Endothelial cell (in vitro differentiated cells): ENCODE measurements at regions not wholly inside any gene's neighbourhood (a gene's known extent, or its start where the extent isn't known, plus 50 kb on each side); places are given as distances from the start of the nearest gene placed in this dataset.

Experiments used
- DNase-seq: peaks from one replicate; pipeline ENCODE4 v3.0.0; 2021; ENCODE audit warnings: low spot score
- H3K27ac Mint-ChIP-seq: one replicate; pipeline ENCODE4 v1.8.0; 2021; ENCODE audit warnings: mixed read lengths, inconsistent platforms; ENCODE audit not compliant: unreplicated experiment
- H3K27me3 Mint-ChIP-seq: one replicate; pipeline ENCODE4 v1.8.0; 2021; ENCODE audit warnings: mild to moderate bottlenecking, moderate library complexity, mixed read lengths, inconsistent platforms; ENCODE audit not compliant: unreplicated experiment
- H3K36me3 Mint-ChIP-seq: one replicate; pipeline ENCODE4 v1.8.0; 2021; ENCODE audit warnings: mild to moderate bottlenecking, low read depth, mixed read lengths, inconsistent platforms; ENCODE audit not compliant: unreplicated experiment
- H3K4me1 Mint-ChIP-seq: one replicate; pipeline ENCODE4 v1.8.0; 2021; ENCODE audit warnings: mild to moderate bottlenecking, mixed read lengths, inconsistent platforms; ENCODE audit not compliant: unreplicated experiment
- H3K4me3 Mint-ChIP-seq: one replicate; pipeline ENCODE4 v1.8.0; 2021; ENCODE audit warnings: mild to moderate bottlenecking, mixed read lengths, inconsistent platforms; ENCODE audit not compliant: unreplicated experiment
- H3K9me3 Mint-ChIP-seq: one replicate; pipeline ENCODE4 v1.8.0; 2021; ENCODE audit warnings: mixed read lengths, inconsistent platforms; ENCODE audit not compliant: unreplicated experiment
- CTCF ChIP-seq: fragments of 200-600 bp; sonication (generic); IDR thresholded peaks from one replicate; pipeline ENCODE4 v1.5.0; 2021; ENCODE audit warnings: antibody characterized with exemption; ENCODE audit not compliant: unreplicated experiment

GRCh38 chrX:71000139-71000538 lies 68.0 kb downstream of the SNX12 start:
- Mint-ChIP-seq H3K36me3 (no peaks in the 10 kb centered on the region), H3K4me1 (peaks cover 21% of the 10 kb centered on the region), H3K27ac (peak overlapping the region; percentile 81), H3K4me3 (no peak overlapping the region), H3K9me3 (no peaks in the 10 kb centered on the region), H3K27me3 (no peaks in the 10 kb centered on the region)
- DNase-seq: no peak
- TF ChIP-seq CTCF: no peak

GRCh38 chrX:70998411-70999027 lies 67.6 kb upstream of the SLC7A3 start:
- Mint-ChIP-seq H3K27me3 (no peaks in the 10 kb centered on the region), H3K4me3 (no peak overlapping the region), H3K27ac (no peak overlapping the region), H3K36me3 (no peaks in the 10 kb centered on the region), H3K9me3 (no peaks in the 10 kb centered on the region), H3K4me1 (peaks cover 21% of the 10 kb centered on the region)
- TF ChIP-seq CTCF: no peak
- peak; percentile 15 for DNase-seq

DNA sequence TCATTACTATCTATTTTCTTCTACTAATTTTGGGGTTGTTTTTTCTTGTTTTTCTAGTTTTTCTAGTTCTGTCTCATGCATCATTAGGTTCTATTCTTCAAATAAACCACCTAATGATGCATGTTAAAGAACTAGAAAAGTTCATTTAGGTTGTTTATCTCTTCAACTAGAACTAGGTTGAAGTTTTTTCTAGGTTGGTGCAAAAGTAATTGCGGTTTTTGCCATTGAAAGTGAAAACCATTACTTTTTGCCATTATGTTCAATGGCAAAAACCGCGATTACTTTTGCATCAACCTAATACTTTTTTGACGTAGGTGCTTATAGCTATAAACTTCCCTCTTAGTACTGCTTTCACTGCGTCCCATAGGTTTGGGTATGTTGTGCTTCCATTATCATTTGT lies 64.4 kb upstream of the SLC7A3 start:
- Mint-ChIP-seq H3K9me3 (no peaks in the 10 kb centered on the region), H3K27me3 (no peaks in the 10 kb centered on the region), H3K36me3 (peaks cover 4% of the 10 kb centered on the region), H3K27ac (no peak overlapping the region), H3K4me3 (no peak overlapping the region), H3K4me1 (peaks cover 12% of the 10 kb centered on the region)
- no peak for TF ChIP-seq CTCF
- no peak for DNase-seq

GRCh38 chrX:70988425-70988824 lies 57.5 kb upstream of the SLC7A3 start:
- TF ChIP-seq CTCF: no peak
- DNase-seq: no peak
- H3K27ac Mint-ChIP-seq: peak overlapping the region; percentile 75
- peaks cover 10% of the 10 kb centered on the region for H3K4me1 Mint-ChIP-seq
- H3K4me3 Mint-ChIP-seq: no peak overlapping the region
- H3K36me3 Mint-ChIP-seq: peaks cover 4% of the 10 kb centered on the region
- H3K9me3 Mint-ChIP-seq: no peaks in the 10 kb centered on the region
- H3K27me3 Mint-ChIP-seq: no peaks in the 10 kb centered on the region
